HEK293T (cell line): ENCODE measurements at regions not wholly inside any gene's neighbourhood (a gene's known extent, or its start where the extent isn't known, plus 50 kb on each side); places are given as distances from the start of the nearest gene placed in this dataset.

ENCODE experiments used
- ARNT ChIP-seq: fragments of 450-650 bp; IDR thresholded peaks from 2 replicates; pipeline ENCODE4 v1.6.1; 2017; ENCODE audit warnings: mild to moderate bottlenecking
- BHLHE40 ChIP-seq: fragments of 450-650 bp; IDR thresholded peaks from 2 replicates; pipeline ENCODE4 v1.6.1; 2016; ENCODE audit warnings: mild to moderate bottlenecking, moderate library complexity, borderline replicate concordance
- FOXA1 ChIP-seq: fragments of 450-650 bp; IDR thresholded peaks from 2 replicates; pipeline ENCODE4 v1.6.1; 2016; ENCODE audit warnings: mild to moderate bottlenecking
- FOXK2 ChIP-seq: fragments of 450-650 bp; IDR thresholded peaks from 2 replicates; pipeline ENCODE4 v1.6.1; 2016; ENCODE audit warnings: mild to moderate bottlenecking
- FOXM1 ChIP-seq: fragments of 450-650 bp; IDR thresholded peaks from 2 replicates; pipeline ENCODE4 v1.6.1; 2017; ENCODE audit warnings: mild to moderate bottlenecking, borderline replicate concordance
- LEF1 ChIP-seq: fragments of 450-650 bp; IDR thresholded peaks from 2 replicates; pipeline ENCODE4 v1.6.1; 2017; ENCODE audit warnings: mild to moderate bottlenecking, borderline replicate concordance
- NFRKB ChIP-seq: fragments of 450-650 bp; IDR thresholded peaks from 2 replicates; pipeline ENCODE4 v1.6.1; 2016; ENCODE audit warnings: mild to moderate bottlenecking, moderate library complexity
- SP1 ChIP-seq: fragments of 450-650 bp; IDR thresholded peaks from 2 replicates; pipeline ENCODE4 v1.6.1; 2017
- ZNF384 ChIP-seq: fragments of 450-650 bp; IDR thresholded peaks from 2 replicates; pipeline ENCODE4 v1.6.1; 2016

GRCh38 chr1:229815961-229816360 lies 189.9 kb downstream of the URB2 start:
- TF ChIP-seq ARNT: no peak
- TF ChIP-seq SP1: no peak
- TF ChIP-seq NFRKB: no peak
- TF ChIP-seq BHLHE40: no peak
- TF ChIP-seq LEF1: no peak
- TF ChIP-seq FOXK2: no peak
- TF ChIP-seq FOXA1: no peak
- TF ChIP-seq FOXM1: no peak
- TF ChIP-seq ZNF384: no peak
